GM19238 (cell line): ENCODE measurements at regions not wholly inside any gene's neighbourhood (a gene's known extent, or its start where the extent isn't known, plus 50 kb on each side); places are given as distances from the start of the nearest gene placed in this dataset.

Experiments used
- DNase-seq: peaks from one replicate; pipeline ENCODE4 v3.0.0; 2011; ENCODE audit warnings: low spot score; ENCODE audit not compliant: insufficient read length

GRCh38 chr5:89493414-89493813 lies 610.4 kb upstream of the MEF2C start:
- no peak for DNase-seq

- DNase-seq: no peak
Measured at GRCh38 chr5:89484962-89485361, 602.0 kb upstream of the MEF2C start.

- no peak for DNase-seq
Measured at GRCh38 chr5:89480406-89481007, 597.5 kb upstream of the MEF2C start.

- DNase-seq: no peak
Measured at GRCh38 chr5:89478851-89479250, 595.9 kb upstream of the MEF2C start.

DNA sequence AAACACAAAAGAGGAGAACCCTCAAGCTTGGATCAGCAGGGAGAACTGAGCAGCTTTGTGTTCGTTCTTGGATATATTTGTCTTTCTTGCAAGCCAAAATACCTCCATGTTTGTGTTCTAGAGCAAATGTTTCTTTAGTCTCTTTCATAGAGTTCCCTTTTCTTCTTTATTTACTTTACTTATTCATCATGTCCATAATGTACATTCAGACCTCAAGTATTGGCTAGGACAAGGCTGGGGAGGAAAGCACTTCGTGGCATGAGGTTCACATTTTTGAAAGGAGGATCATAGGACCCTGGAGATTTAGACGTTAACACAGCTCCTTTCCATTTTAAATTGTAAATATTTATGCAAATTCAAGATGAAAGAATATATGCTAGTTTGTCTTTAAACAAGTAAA lies 590.2 kb upstream of the MEF2C start:
- no peak for DNase-seq

DNA sequence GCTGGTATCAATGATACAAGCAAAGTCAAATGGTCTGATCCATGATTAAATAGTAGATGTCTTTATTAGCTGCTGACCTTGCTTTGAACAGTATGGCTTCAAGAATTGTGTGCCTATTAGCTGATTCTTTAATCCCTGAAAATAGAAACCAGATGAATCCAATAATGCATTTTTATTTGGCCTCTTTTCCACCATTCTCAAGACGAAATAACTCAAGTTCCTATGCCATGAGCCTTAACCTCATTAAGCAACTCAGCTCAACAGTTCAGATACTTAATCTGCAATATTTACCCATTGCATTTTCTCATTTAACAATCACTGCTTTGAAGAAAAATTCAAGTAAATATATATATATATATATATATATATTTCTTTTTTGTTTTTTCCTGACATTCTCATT lies 588.6 kb upstream of the MEF2C start:
- no peak for DNase-seq

DNA sequence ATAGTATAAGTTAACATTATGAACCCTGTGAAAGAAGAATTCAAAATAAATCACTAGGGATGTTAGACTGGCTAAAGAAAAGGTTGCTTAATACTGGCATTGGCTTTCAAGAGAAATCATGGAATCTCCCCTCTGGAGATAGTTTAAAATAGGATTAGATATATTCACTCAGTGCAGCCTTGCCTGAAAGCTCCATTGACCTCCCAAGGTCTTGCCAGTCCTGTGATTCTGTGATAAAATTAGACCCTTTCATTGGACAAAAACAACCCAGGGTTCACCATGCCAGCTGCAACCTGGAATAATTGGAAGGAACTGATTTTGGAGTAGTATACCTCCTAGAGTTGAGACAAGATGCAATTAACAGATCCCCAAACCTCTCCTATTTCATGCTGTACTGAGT lies 588.1 kb upstream of the MEF2C start:
- no peak for DNase-seq

GRCh38 chr5:89470658-89471057 lies 587.7 kb upstream of the MEF2C start:
- no peak for DNase-seq

DNA sequence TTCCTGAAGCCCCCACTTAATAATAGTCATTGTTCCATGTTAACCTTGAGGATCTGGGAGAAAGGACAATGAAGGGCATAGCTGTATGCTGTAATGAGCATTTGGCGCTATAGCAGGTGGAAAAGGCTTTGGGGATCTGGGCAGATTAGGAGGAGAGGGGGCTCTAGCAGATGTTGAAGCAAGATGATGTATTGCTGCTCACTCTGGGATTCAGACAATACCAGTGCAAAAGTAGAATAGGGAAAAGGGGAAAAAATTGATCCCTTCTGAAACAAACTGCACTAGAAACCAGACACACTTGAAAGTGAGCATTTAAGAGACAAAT lies 575.3 kb upstream of the MEF2C start:
- no peak for DNase-seq

- DNase-seq: no peak
Measured at GRCh38 chr5:89457411-89458331, 574.7 kb upstream of the MEF2C start.

GRCh38 chr5:89452081-89452480 lies 569.1 kb upstream of the MEF2C start:
- no peak for DNase-seq

DNA sequence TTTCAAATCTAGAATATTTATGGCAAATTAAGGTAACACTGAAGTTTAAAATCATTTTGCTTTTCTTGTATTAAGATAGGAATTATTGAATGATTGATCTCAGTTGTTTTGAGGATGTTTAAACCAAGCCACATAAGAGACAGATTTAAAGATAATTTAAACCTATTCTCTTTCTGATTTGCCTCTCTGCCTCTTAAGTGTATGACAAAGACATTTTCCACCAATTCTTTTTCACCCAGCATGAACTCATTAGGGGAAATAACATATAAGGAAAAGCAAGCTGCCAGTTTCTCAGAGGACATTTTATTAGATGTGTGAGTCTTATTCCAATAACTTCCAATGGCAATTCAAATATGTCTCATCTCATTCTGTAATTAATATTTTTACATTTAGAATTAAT lies 568.3 kb upstream of the MEF2C start:
- DNase-seq: no peak

- no peak for DNase-seq
Measured at GRCh38 chr5:89450149-89450538, 567.2 kb upstream of the MEF2C start.

DNA sequence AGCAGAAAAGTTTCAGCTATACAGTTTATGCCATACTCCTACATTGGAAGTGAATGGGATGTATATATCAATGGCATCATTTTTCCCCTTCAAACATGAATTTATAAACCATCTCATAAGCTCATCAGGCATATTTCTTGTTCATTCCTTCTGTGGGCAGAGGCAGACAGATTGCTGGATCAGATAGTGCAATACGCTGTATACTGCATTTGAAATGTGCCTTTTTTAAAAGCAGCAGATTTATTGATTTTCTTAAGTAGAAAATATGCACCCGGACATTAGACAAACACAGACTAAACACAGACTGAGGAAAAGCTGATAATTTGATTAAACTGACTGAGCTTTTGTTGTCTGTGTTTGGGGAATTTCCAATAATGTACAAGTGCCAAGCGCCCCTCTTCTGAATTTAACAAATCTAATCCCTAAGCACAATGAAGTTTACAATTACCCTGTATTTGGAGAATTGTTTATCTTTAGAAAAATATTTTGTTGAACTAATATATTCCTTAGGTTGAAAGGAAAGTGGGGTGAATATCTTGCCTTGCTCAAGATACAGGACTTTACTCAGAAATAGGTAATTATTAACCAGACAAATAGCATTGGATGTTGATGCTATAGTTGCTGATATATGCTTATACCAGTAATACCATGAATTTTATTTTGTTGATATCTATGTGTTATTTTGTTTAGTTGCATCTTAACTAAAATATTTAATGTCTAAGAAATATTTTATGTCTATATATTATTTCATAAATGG lies 566.6 kb upstream of the MEF2C start:
- DNase-seq: no peak

- DNase-seq: no peak
Measured at GRCh38 chr5:89447027-89447426, 564.0 kb upstream of the MEF2C start.

DNA sequence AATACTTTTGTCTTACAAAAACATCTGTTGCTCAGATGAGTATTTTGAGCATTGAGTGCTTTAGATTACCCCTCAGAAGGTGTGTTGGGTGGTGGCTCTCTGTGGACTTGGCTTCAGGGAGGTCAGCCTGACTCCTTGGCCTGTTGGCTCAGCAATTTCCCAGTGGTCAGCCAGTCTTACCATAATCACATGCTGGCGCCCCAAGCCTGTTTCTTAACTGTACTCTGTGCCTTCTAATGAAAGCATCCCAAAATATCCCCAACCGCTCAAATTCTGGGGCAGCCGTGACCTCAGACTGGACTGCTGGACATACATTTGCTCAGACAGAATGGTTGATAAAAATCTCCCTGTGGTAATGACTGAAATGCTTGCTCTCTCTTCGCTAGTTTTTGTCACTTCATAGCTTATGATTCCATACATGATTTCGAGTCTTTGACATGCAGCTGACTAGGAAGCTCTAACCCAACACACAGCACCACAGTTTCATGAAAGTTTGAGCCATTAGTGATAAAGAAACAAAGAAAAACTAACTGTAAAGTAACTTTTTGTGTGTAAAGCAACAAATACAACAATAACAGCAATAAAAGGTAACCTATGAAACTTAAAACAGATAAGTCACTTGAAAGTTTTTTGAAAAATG lies 562.2 kb upstream of the MEF2C start:
- no peak for DNase-seq

GRCh38 chr5:89444088-89444487 lies 561.1 kb upstream of the MEF2C start:
- DNase-seq: no peak

DNA sequence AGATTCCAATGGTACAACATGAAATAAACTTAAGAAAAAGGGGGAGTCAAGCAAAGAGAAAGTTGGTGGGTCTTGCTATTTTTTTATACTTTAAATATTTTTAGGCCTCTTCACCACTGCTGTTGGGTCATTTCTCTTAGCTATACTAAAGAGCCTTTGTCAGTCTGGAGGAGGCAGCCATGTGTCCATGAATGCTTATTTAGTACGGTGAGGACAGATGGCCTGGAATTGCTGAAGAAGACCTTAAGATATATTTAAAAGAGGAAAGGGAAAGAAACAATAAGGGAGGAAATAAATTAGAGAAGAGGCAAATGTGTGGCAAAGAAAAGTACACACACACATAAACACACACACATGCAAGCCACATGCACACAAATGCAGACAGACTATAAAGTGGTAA lies 560.5 kb upstream of the MEF2C start:
- no peak for DNase-seq

- DNase-seq: no peak
Measured at GRCh38 chr5:89441965-89442364, 559.0 kb upstream of the MEF2C start.

DNA sequence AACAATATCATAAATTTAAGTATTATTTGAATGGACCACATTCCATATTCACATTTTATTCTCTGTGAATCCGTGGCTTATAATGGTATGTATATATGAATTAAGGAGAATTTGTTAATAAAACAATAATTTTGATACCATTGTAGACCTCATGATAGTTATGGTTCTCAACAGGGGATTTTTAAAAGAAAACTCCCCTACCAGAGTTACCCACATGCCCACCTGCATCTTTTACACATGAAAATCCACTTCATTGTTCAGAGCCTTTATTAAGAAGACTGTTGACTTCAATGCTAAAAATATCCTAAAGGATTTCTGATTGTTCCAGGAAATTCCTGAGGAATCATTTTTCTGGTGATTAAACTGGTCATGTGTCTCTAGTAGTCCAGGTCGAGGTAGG lies 557.7 kb upstream of the MEF2C start:
- no peak for DNase-seq

DNA sequence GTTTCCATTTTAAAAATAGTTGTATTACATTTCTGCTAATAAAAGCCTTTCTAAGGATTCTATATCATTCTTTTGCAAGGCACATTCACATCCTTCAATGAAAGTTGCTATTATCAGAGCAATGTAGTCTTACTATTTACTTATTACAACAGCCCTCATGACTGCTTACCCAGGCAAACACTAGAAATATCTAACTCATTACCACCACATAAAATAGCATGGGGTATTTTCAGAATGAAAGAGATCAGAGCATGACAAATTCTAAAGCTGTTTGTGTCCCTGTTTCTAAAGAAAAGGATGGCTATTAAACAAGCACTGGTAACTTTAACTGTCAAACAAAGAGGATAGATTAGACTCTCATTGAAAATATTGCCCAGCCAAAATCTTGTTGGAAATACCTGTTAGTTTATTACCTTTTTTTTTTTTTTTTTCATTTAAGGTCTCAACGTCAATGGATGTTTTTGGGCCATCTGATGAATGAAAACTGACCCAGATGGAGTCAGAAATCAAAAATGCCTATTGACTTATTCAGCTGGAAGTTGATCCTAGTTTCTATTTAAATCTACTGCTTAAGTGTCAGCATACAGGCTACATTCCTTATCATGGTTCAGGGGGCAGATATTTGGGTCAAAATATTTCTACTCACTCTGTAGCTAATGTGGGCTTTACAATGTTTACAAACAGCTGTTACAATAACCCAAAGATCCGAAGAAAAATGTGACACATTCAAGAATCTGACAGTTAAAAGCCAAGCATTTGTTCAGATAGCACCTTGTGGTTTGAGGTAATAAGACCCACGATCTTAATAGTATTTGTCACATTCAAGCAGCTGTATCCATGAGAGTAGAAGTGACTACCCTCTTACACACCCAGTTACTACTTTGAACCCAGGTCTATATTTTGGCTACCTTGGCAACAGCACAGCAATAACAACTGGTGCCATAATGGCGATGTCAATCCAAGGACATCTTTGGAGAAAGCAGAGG lies 554.8 kb upstream of the MEF2C start:
- DNase-seq: no peak
